HepG2 (cell line): ENCODE measurements at regions not wholly inside any gene's neighbourhood (a gene's known extent, or its start where the extent isn't known, plus 50 kb on each side); places are given as distances from the start of the nearest gene placed in this dataset.

Source experiments
- BORCS8-MEF2B ChIP-seq: sonication (generic); formaldehyde crosslinking; IDR thresholded peaks from 2 replicates; pipeline ENCODE4 v1.8.0; 2022; ENCODE audit warnings: mild to moderate bottlenecking, missing genetic modification reagents
- CERS6 ChIP-seq: sonication (generic); formaldehyde crosslinking; IDR thresholded peaks from 2 replicates; pipeline ENCODE4 v1.5.0; 2020; ENCODE audit warnings: missing genetic modification reagents
- DNMT1 ChIP-seq: sonication (generic); formaldehyde crosslinking; IDR thresholded peaks from 2 replicates; pipeline ENCODE4 v1.5.1; 2020; ENCODE audit warnings: mild to moderate bottlenecking, missing genetic modification reagents
- IKZF5 ChIP-seq: IDR thresholded peaks from 2 replicates; pipeline ENCODE4 v1.6.1; 2018; ENCODE audit warnings: missing genetic modification reagents, mild to moderate bottlenecking, missing compliant biosample characterization
- JARID2 ChIP-seq: sonication (generic); formaldehyde crosslinking; IDR thresholded peaks from 2 replicates; pipeline ENCODE4 v1.8.1; 2023; ENCODE audit warnings: missing genetic modification reagents, inconsistent platforms; ENCODE audit not compliant: insufficient replicate concordance
- NFE2 ChIP-seq: sonication (generic); formaldehyde crosslinking; IDR thresholded peaks from 2 replicates; pipeline ENCODE4 v1.4.0; 2020; ENCODE audit warnings: missing genetic modification reagents
- NFE2L1 ChIP-seq: sonication (generic); formaldehyde crosslinking; IDR thresholded peaks from 2 replicates; pipeline ENCODE4 v1.4.0; 2020; ENCODE audit warnings: missing genetic modification reagents, mild to moderate bottlenecking, borderline replicate concordance
- NONO ChIP-seq, 2 experiments: fragments of 450-650 bp in 1 of 2; sonication (generic) in 1 of 2; formaldehyde crosslinking in 1 of 2; IDR thresholded peaks in 1 of 2; conservative IDR thresholded peaks in 1 of 2; 2 replicates each; pipeline versions ENCODE4 v1.6.1 to v1.8.0; 2017 to 2022; ENCODE audit warnings: mild to moderate bottlenecking in 1 of 2, missing genetic modification reagents in 1 of 2, moderate library complexity in 1 of 2
- NR2F6 ChIP-seq, 2 experiments: IDR thresholded peaks; 2 replicates each; pipeline ENCODE4 v1.6.1; 2016; ENCODE audit warnings: antibody characterized with exemption in 1 of 2, mild to moderate bottlenecking in 1 of 2
- RCOR2 ChIP-seq: IDR thresholded peaks from 2 replicates; pipeline ENCODE4 v1.6.1; 2016; ENCODE audit warnings: missing biosample characterization, missing genetic modification reagents
- SYNCRIP ChIP-seq: fragments of 200-400 bp; formaldehyde crosslinking; IDR thresholded peaks from 2 replicates; pipeline ENCODE4 v1.6.1; 2018; ENCODE audit warnings: mild to moderate bottlenecking, low read depth, low read length; ENCODE audit not compliant: insufficient read depth
- TFDP2 ChIP-seq: sonication (generic); formaldehyde crosslinking; IDR thresholded peaks from 2 replicates; pipeline ENCODE4 v1.4.0; 2020; ENCODE audit warnings: missing genetic modification reagents
- TGIF2 ChIP-seq: IDR thresholded peaks from 2 replicates; pipeline ENCODE4 v1.6.1; 2016; ENCODE audit warnings: control low read depth, missing compliant biosample characterization
- ZBTB34 ChIP-seq: sonication (generic); formaldehyde crosslinking; IDR thresholded peaks from 2 replicates; pipeline ENCODE4 v1.8.0; 2022; ENCODE audit warnings: mild to moderate bottlenecking, missing genetic modification reagents
- ZNF101 ChIP-seq: sonication (generic); formaldehyde crosslinking; IDR thresholded peaks from 2 replicates; pipeline ENCODE4 v1.4.0; 2020; ENCODE audit warnings: mild to moderate bottlenecking, low read depth, missing genetic modification reagents, borderline replicate concordance
- ZNF431 ChIP-seq: sonication (generic); formaldehyde crosslinking; IDR thresholded peaks from 2 replicates; pipeline ENCODE4 v1.9.0; 2022; ENCODE audit warnings: missing genetic modification reagents, low read depth, mild to moderate bottlenecking, borderline replicate concordance
- ZNF597 ChIP-seq: sonication (generic); formaldehyde crosslinking; IDR thresholded peaks from 2 replicates; pipeline ENCODE4 v1.5.0; 2020; ENCODE audit warnings: missing genetic modification reagents
- ZNF614 ChIP-seq: IDR thresholded peaks from 2 replicates; pipeline ENCODE4 v1.6.1; 2018; ENCODE audit warnings: missing biosample characterization, missing genetic modification reagents, inconsistent platforms, borderline replicate concordance
- ZNF704 ChIP-seq: sonication (generic); formaldehyde crosslinking; IDR thresholded peaks from 2 replicates; pipeline ENCODE4 v1.8.1; 2023; ENCODE audit warnings: mild to moderate bottlenecking, inconsistent platforms, moderate library complexity, missing genetic modification reagents, borderline replicate concordance
- ZSCAN22 ChIP-seq: sonication (generic); formaldehyde crosslinking; IDR thresholded peaks from 2 replicates; pipeline ENCODE4 v1.4.0; 2020; ENCODE audit warnings: mild to moderate bottlenecking, missing genetic modification reagents

- TF ChIP-seq ZNF597 (CRISPR knock-in tag) (no peak), BORCS8-MEF2B (CRISPR knock-in tag) (peak; percentile 72), ZBTB34 (CRISPR knock-in tag) (peak; percentile 67; the same call in 1 of the 2 replicates), SYNCRIP (no peak), CERS6 (no peak), NR2F6 (IDR thresholded peaks at IDR 0.05) (peak; percentile 59; the same call in 1 of the 2 replicates), NR2F6 (CRISPR knock-in tag; IDR thresholded peaks at IDR 0.05) (peak; percentile 8; the same call in 1 of the 2 replicates), ZNF431 (CRISPR knock-in tag) (no peak), DNMT1 (CRISPR knock-in tag) (peak; percentile 17; the same call in 1 of the 2 replicates), JARID2 (CRISPR knock-in tag) (no peak), RCOR2 (no peak), NONO (IDR thresholded peaks at IDR 0.05) (no peak), NONO (CRISPR knock-in tag; conservative IDR thresholded peaks at IDR 0.05) (peak; percentile 61; the same call in 1 of the 2 replicates), ZSCAN22 (peak; percentile 100), TFDP2 (CRISPR knock-in tag) (0 out of 2 replicates have a peak, but pooled peaks have one; percentile 11), IKZF5 (CRISPR knock-in tag) (peak; percentile 36; the same call in 1 of the 2 replicates), NFE2 (0 out of 2 replicates have a peak, but pooled peaks have one; percentile 11), ZNF614 (CRISPR knock-in tag) (peak; percentile 26; the same call in 1 of the 2 replicates), ZNF101 (no peak), ZNF704 (CRISPR knock-in tag) (no peak), NFE2L1 (CRISPR knock-in tag) (peak; percentile 84; the same call in 1 of the 2 replicates), TGIF2 (CRISPR knock-in tag) (no peak)
Measured at GRCh38 chr16:21523411-21524067, 75.8 kb upstream of the METTL9 start (continued).
